ENCODE measurements at regions not wholly inside any gene's neighbourhood (a gene's known extent, or its start where the extent isn't known, plus 50 kb on each side); places are given as distances from the start of the nearest gene placed in this dataset.

GRCh38 chr3:6444888-6445658 lies 415.8 kb upstream of the GRM7 start:
- TF ChIP-seq CTCF (IDR thresholded peaks at IDR 0.05) (no peak), POLR2A (IDR thresholded peaks at IDR 0.05) (no peak)
